GM12874 (cell line): ENCODE measurements at regions not wholly inside any gene's neighbourhood (a gene's known extent, or its start where the extent isn't known, plus 50 kb on each side); places are given as distances from the start of the nearest gene placed in this dataset.

Experiments
- TF ChIP-seq, protein P1 (sequence below): IDR thresholded peaks from 2 replicates; pipeline ENCODE4 v1.5.1; 2011; ENCODE audit warnings: low read depth, mild to moderate bottlenecking, control low read depth, low read length, moderate library complexity; ENCODE audit not compliant: insufficient read depth

- TF ChIP-seq, protein P1, sequence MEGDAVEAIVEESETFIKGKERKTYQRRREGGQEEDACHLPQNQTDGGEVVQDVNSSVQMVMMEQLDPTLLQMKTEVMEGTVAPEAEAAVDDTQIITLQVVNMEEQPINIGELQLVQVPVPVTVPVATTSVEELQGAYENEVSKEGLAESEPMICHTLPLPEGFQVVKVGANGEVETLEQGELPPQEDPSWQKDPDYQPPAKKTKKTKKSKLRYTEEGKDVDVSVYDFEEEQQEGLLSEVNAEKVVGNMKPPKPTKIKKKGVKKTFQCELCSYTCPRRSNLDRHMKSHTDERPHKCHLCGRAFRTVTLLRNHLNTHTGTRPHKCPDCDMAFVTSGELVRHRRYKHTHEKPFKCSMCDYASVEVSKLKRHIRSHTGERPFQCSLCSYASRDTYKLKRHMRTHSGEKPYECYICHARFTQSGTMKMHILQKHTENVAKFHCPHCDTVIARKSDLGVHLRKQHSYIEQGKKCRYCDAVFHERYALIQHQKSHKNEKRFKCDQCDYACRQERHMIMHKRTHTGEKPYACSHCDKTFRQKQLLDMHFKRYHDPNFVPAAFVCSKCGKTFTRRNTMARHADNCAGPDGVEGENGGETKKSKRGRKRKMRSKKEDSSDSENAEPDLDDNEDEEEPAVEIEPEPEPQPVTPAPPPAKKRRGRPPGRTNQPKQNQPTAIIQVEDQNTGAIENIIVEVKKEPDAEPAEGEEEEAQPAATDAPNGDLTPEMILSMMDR, result no peak
Measured at GRCh38 chr18:38459131-38459994, 893.8 kb upstream of the CELF4 start.

DNA sequence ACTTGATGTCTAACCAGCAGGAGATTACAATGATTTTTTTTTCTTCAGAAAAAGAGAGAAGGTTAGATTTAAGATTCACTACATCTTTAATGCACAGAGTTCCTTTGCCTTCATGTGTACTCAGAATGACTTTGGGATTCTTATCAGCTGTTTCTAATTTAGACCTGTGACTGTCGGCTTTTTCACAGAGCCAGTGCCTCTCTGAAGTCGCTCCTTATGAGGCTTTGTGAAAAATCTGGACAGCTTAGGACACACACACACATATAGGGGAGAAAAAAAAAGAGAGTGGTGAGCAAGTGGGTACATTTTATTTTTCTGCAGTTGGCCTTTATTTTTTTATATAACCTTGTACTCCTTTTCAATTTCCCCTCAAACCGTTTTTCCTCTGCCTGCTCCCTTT is 893.1 kb upstream of the CELF4 start:
- TF ChIP-seq, protein P1, result no peak

DNA sequence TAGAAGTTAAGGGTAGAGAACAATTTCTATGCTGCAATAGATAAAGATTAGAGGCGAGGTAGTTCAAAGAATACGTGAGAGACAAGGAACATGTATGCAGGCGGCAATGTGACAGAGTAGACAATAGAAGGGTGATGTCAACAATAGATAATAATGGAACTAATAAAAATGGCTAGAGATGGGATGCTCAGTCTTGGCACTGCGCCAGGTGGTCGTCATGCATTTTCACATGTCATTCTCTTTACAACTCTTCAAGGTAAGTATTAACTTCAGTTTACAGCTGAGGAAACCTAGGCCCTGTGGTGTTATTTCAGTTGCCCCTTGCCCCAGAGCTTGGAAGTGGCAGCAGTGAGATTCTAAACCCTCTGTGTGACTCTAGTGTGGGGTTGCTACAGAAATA is 890.7 kb upstream of the CELF4 start:
- TF ChIP-seq, protein P1, result no peak

DNA sequence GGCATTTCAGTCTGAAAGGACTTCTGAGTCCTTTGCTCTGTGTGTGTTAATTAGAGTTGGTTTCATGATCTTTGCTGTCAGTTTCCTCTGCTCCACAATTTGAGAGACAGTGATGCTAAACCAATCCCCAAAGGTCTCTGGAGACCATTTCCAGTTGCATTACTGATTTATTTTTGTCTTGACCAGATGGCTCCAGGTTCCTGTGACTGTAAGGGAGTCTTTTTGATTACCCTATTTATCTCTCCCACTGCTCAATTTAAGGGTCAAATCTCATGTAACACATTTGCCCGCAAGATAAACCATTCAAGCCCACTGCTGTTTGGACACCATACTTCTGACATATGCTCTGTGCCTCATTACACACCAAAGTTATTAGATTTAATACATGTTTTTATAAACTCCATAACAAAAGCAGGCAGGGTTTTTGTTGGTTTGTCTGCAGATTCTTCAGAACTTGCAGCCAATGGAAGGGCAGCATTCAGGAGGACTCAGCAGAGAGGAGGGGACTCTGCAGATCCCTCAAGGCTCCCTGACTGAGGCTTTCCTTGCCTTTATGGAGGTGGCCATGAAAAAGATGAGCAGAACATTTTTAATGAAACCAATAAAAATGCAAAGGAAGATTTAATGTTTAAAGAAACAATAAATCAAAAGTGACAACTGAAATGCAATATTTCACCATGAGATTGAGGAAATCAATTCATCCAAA is 889.3 kb upstream of the CELF4 start:
- TF ChIP-seq, protein P1, result no peak

- TF ChIP-seq, protein P1, result no peak
Measured at GRCh38 chr18:38453880-38454279, 888.3 kb upstream of the CELF4 start.

- TF ChIP-seq, protein P1, result no peak
Measured at GRCh38 chr18:38450876-38451275, 885.3 kb upstream of the CELF4 start.

DNA sequence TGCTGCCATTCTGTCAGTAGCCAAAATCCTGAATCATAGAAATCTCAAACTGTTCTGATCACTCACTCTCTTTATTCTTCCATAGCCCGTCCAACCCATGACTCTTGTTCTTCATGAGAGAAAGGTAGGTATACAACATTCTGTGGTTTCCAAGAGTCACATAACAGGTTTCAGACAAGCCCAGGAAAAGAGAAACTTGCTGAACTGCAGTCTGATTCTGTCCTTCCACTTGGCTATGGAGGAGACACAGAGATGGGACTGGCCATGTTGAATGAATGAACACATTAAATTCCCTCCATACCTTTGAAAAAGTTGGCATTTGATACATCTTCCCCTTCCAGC is 880.2 kb upstream of the CELF4 start:
- TF ChIP-seq, protein P1, result no peak
